HG02759 (cell line): ENCODE measurements at regions not wholly inside any gene's neighbourhood (a gene's known extent, or its start where the extent isn't known, plus 50 kb on each side); places are given as distances from the start of the nearest gene placed in this dataset.

Experiments used
- ATAC-seq: cut with Tn5 transposase; IDR thresholded peaks from one replicate; pipeline ENCODE4 v1.9.1; 2021; ENCODE audit warnings: mild to moderate bottlenecking, moderate library complexity; ENCODE audit not compliant: unreplicated experiment

GRCh38 chr17:79541056-79541850, 69.6 kb downstream of the RBFOX3 start:
- ATAC-seq = no peak

GRCh38 chr17:79539944-79540705, 70.7 kb downstream of the RBFOX3 start:
- no peak for ATAC-seq

- ATAC-seq = no peak
These were observed 72.6 kb downstream of the RBFOX3 start for GRCh38 chr17:79538291-79538690.

- no peak for ATAC-seq
These were observed 73.2 kb downstream of the RBFOX3 start for GRCh38 chr17:79537686-79538085.

GRCh38 chr17:79537061-79537460, 73.8 kb downstream of the RBFOX3 start:
- no peak for ATAC-seq

- no peak for ATAC-seq
These were observed 74.5 kb downstream of the RBFOX3 start for GRCh38 chr17:79536212-79536840.

- ATAC-seq = no peak
These were observed 75.2 kb downstream of the RBFOX3 start for GRCh38 chr17:79535728-79536025.

- no peak for ATAC-seq
These were observed 75.8 kb downstream of the RBFOX3 start for GRCh38 chr17:79534851-79535727.

- ATAC-seq = no peak
These were observed 76.7 kb downstream of the RBFOX3 start for GRCh38 chr17:79534111-79534510.

GRCh38 chr17:79533116-79533515, 77.7 kb downstream of the RBFOX3 start:
- ATAC-seq = no peak

- no peak for ATAC-seq
These were observed 78.6 kb downstream of the RBFOX3 start for GRCh38 chr17:79532107-79532790.

- ATAC-seq = no peak
These were observed 79.4 kb downstream of the RBFOX3 start for GRCh38 chr17:79531191-79532095.

- no peak for ATAC-seq
These were observed 80.3 kb downstream of the RBFOX3 start for GRCh38 chr17:79530361-79531105.

GRCh38 chr17:79529661-79530081, 81.2 kb downstream of the RBFOX3 start:
- ATAC-seq = no peak

- ATAC-seq = no peak
These were observed 82.2 kb downstream of the RBFOX3 start for GRCh38 chr17:79528592-79529125.

- ATAC-seq = no peak
These were observed 83.5 kb downstream of the RBFOX3 start for GRCh38 chr17:79527306-79527705.

GRCh38 chr17:79525793-79526677, 84.8 kb downstream of the RBFOX3 start:
- no peak for ATAC-seq
